SK-N-DZ (cell line): ENCODE measurements at regions not wholly inside any gene's neighbourhood (a gene's known extent, or its start where the extent isn't known, plus 50 kb on each side); places are given as distances from the start of the nearest gene placed in this dataset.
"Not testable (repeated sequence)": the region's sequence is repeated elsewhere in the genome, so short reads cannot be mapped to it uniquely, and the experiment has no call there.

Experiments
- DNase-seq: peaks from one replicate; pipeline ENCODE4 v3.0.0-alpha.2; 2015; ENCODE audit warnings: low spot score

DNA sequence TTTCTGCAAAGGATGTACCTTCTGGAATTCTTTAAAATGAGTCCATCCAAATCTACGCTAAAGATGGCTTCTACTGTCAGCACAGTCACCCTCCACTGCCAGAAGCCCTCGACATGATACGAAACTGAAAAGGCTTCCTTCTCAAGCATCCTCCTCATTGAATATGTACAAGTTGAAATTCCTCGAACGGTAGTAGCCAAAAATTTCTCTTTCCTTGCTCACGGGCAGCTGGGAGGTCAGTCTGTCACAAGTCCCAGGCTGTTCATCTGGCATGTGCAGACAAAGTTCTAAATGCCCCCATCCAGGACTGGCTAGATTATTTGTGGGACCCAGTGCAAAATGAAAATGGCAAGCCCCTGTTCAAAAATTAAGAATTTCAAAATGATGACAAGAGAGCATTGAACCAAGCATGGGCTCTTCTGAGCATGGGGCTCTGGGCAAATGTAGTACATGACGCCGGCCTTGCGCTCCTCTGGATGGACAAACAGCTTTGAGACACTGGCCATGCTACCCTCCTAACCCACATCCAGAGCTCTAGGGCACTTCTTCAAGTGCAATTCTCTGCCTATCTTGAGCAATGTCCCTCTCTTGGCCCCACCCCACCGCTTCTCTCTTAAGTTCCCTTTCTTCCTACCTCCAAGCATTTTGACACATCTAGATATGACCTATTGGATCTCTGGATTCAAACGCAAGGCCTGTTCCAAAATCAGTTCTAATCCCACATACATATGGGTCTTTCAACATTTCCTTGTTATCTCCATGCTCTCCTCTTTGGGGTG lies 78.9 kb upstream of the FLT1 start:
- no peak for DNase-seq

- no peak for DNase-seq
Observed at GRCh38 chr13:28572871-28573270, 77.9 kb upstream of the FLT1 start.

- DNase-seq = not testable (repeated sequence)
Observed at GRCh38 chr13:28570356-28570755, 75.4 kb upstream of the FLT1 start.

GRCh38 chr13:28569886-28570285 lies 75.0 kb upstream of the FLT1 start:
- no peak for DNase-seq

DNA sequence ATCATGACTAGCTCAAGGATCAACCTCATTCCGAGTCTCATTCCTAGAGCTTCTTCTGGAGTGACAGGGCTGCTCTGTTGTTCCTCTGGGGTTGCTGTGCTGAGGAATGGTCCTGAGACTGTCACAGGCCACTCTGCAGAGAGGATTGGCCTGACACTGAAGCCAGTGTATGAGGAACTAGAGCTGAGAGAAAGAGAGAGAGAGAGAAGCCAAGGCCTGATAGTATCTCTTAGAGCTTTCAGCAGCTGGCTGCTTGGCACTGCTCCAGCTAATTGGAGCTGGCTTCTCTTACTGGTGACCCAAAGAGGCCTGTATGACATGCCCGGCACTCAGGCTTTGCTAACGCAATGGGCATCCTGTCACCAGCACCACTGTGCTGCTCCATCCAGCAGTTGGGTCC lies 73.4 kb upstream of the FLT1 start:
- DNase-seq = peak; percentile 43

DNA sequence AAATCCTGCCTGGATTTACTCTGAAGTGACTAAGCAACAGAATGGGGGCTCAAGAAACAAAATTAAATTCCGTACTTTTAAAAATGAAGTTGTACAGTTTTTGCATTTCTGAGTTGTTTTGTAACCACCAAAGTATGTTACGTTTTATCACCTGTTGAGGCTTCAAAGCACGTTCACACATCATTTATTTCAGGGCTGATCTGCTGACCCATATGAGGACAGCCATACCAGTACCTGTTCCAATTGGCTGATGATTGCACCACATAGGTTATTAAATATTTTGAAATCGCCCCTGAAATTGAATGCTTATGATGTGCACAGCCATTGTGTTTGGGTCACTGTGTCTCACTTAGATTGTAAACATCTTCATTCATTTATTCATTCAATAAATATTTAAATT lies 72.0 kb upstream of the FLT1 start:
- DNase-seq = no peak

DNA sequence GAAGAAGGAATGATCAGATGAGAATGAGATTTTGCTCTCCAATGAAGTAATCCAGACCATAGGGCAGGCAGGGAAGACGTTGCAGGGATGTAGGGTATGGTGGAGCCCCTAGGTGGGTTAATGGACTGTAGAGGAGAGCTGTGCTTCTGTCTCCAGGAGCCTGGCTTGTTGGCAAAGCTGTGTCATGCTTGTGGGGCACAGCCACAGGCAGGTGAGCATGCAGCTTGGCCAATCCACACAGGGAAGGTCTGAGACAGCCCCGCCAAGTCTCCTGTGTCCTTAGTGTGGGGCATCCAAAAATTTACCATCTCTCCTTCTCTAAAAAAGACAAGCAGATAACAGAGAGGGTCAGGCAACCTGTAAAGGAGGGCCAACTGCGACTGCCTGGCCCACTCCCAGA lies 71.4 kb upstream of the FLT1 start:
- DNase-seq = no peak

DNA sequence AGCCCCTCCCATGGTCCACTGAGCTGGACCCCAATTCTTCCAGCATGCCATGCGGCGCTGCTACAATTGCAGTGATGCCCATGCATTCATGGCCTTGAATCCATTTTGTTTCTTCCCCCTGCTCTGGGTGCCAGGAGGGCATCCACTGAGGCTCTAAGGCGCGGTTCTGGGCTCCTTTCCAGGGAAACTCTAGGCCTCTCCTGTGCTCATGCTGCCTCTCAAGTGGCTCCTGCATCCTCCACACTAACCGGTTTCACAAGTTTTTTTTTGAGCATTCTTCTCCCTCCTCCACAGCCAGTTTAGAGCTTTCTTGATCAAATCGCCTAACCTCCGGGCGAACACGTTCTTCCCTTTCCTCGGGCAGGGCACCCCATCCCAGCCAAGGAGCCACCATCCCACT lies 69.1 kb upstream of the FLT1 start:
- no peak for DNase-seq

GRCh38 chr13:28563609-28564008 lies 68.7 kb upstream of the FLT1 start:
- no peak for DNase-seq

GRCh38 chr13:28560612-28561011 lies 65.7 kb upstream of the FLT1 start:
- no peak for DNase-seq

GRCh38 chr13:28559636-28560259 lies 64.8 kb upstream of the FLT1 start:
- DNase-seq = no peak

- no peak for DNase-seq
Observed at GRCh38 chr13:28558567-28558966, 63.6 kb upstream of the FLT1 start.

DNA sequence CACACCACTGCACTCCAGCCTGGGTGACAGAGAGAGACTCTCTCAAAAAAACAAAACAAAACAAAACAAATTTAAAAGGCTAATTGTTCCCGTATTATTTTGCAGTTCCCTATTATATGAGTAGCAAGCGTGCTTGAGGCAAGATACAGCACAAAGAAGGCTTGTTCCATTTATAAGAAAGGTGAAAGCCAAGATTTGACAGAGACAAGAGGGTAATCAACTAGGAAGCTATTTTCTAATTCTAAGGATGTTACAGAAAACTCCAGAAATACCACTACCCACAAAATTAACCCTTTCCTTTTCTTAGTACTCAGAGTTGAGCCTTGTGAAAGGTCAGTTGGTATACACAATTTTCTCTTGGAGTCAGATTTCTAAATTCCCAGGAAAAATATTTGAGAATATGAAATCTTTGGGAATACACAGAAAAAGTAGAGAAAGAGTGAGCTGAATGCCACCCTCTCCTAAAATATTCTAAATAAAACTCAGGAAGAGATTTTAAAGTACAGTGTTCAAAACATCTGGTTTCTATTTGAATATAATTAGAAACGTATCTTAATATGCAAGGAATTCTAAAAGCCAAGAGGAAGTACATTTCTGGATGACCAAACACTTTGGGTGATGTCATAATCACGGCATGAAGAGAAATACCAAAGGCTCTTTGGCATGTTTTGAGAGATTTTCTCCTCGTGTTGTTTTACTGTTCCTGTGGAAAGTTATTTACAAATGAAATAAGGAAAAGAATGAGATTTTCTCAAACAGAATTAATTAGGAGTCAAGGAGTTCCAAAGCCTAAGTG lies 63.0 kb upstream of the FLT1 start:
- no peak for DNase-seq

DNA sequence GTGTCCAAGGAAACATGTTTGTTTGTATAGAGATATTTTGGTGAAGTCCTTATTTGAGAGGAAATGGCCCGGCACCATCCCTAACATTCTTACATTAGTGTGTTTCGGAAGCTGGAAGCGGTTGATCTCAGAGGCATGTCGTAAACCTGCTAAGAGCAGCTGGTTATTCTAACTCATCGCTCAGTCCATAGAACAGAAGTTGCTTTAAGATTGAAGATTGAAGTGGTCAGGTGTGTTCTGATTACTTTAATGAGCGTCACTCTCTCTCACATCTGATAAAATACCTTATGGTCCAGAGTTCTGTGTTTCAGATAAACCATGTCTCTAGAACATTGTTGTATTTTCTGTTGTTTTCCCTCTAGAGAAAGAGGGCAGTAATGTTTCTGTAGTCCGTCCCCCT lies 60.2 kb upstream of the FLT1 start:
- DNase-seq = no peak

DNA sequence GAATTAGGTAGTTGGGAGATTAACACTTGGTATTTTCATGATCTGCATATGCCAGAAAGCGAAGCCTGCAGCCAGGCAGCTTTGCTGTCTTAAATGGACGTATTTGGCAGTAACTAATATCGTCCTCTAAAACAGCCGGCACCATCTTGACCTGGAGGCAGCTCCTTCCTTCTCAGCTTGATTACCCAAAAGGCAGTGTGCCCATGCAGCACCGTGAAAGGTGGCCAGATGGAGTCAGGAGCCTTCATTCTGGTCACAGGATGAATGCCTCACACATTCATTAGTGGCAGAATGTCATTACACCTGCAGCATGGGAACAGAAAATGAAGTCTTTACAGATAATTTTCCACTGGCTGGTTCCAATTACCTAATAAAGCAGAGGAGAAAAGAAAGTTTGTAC lies 59.0 kb upstream of the FLT1 start:
- no peak for DNase-seq

DNA sequence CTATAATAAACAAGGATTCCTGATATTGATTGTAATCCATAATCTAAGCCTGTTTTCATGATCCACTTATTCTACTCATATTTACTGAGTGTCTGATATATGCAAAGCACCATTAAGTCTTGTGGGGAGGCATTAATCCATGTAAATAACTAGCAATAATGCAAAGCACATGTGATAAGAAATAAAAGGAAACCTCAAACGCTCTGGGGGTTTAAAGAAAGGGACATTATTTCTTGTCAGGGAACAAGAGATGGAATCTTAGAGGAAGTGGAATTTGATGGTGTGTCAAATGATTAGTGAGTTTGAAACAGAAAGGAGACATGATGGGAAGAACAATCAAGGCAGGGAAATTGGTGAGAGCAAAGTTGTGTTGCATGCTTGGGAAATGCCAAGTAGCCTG lies 57.4 kb upstream of the FLT1 start:
- no peak for DNase-seq

DNA sequence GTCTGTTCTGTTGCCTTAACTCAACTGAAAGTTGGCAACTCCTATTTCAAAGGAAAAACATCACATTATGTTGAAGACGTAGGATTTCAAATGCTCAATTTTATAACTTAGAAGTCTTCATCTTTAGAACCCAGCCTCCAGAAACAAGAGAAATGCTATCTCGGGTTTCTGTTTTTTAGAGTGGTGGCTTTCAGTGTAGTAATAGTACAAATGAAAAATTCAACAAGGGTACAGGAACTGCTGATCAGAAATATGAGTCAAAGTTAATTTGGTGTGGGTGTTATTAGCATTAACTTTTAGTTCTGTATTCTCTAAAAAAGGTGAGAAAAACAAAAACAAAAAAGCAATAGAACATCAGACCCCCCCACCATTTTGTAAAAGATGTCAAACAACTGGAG lies 56.6 kb upstream of the FLT1 start:
- no peak for DNase-seq

DNA sequence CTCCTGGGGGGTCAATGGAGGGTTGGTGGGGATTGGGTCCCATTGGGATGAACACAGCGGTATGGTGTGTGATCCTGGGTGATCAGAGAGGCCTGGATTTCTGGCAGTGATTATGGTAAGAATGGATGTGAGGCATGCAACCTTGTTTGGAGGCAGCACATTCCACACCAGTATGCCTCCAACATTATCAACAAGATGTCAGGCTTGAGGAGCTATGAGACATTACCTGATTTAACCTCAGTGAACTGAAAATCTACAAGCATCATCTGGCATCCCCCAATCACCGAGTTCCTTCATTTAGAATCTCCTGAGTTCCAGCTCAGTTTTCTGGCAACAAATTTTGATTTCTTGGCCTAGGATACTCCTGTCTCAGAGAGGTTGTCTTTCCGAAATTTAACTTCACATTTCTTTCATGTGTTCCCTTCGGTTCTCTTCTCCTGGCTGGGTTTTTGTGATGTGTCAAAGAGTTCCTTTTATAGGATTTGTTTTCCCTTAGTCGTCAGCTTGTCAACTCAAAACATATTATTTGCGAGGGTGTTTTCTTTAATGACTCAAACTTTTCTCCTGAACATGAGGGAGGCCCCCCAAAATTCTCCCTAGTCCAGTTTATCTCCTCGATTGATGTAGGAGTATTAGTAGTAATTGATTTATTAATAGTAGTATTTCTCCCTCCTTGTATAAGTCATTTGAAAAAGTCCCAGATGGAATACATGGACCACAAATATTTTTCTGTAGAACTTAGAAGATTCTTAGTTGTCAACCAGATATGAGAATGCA lies 56.0 kb upstream of the FLT1 start:
- DNase-seq = no peak

GRCh38 chr13:28550091-28550490 lies 55.2 kb upstream of the FLT1 start:
- DNase-seq = no peak

GRCh38 chr13:28548872-28549271 lies 53.9 kb upstream of the FLT1 start:
- no peak for DNase-seq

DNA sequence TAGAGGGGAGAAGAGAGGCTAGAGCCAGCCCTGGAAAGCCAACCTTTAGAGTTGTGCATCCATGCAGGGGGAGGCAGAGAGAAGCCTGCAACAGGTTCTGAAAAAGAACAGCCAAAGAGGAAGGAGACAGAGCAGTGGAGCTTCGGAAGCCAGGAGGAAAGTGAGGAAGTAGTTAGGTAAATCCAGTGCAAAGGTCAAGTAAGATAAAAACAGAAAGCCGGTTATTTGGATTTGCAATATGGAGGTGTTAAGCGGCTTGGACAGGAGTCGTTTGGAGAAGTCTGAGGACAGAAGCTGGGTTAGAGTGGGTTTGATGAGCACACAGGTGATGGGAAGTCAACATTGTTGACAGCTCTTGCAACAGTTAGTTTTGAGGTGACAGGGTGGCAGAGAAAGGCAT lies 53.5 kb upstream of the FLT1 start:
- DNase-seq = no peak
